A673 (cell line): ENCODE measurements at regions not wholly inside any gene's neighbourhood (a gene's known extent, or its start where the extent isn't known, plus 50 kb on each side); places are given as distances from the start of the nearest gene placed in this dataset.

Experiments used
- BruUV-seq: library from RNA; stranded (reverse); fragments of 400-500 nt; replicated peaks from 2 replicates; lab custom pipeline; 2021; lab: Mats Ljungman, UMichigan
- CTCF ChIA-PET: fragments of 300-600 bp; sonication (Branson Sonifier 250); formaldehyde crosslinking; loops from one replicate; lab custom pipeline; 2022; ENCODE audit warnings: antibody characterized with exemption; lab: Charles Lee
- POLR2A ChIA-PET: fragments of 300-600 bp; sonication (Branson Sonifier 250); formaldehyde crosslinking; loops from one replicate; lab custom pipeline; 2022; ENCODE audit warnings: antibody characterized with exemption; ENCODE audit not compliant: low non-redundant PET; lab: Charles Lee
- DNase-seq: peaks from one replicate; pipeline ENCODE4 v3.0.0-alpha.2; 2015; ENCODE audit warnings: low spot score
- H3K27ac ChIP-seq: fragments of 200-600 bp; sonication (generic); 2 replicates; pipeline ENCODE4 v1.5.1; 2016; ENCODE audit warnings: mixed run types, low read depth, mild to moderate bottlenecking, mixed read lengths, antibody characterized with exemption, low read length; ENCODE audit not compliant: poor library complexity, severe bottlenecking
- H3K27me3 ChIP-seq: fragments of 200-600 bp; sonication (generic); replicated peaks from 2 replicates; pipeline ENCODE4 v1.6.1; 2017; ENCODE audit warnings: mixed run types, low read depth, mild to moderate bottlenecking, mixed read lengths, antibody characterized with exemption, low read length; ENCODE audit not compliant: insufficient read depth, poor library complexity
- H3K36me3 ChIP-seq: fragments of 200-600 bp; sonication (generic); 2 replicates; pipeline ENCODE4 v1.6.1; 2016; ENCODE audit warnings: mixed run types, mild to moderate bottlenecking, mixed read lengths, antibody characterized with exemption, low read length; ENCODE audit not compliant: insufficient read depth, poor library complexity, severe bottlenecking
- H3K4me1 ChIP-seq: fragments of 200-600 bp; sonication (generic); 2 replicates; pipeline ENCODE4 v1.6.1; 2017; ENCODE audit warnings: mixed run types, mild to moderate bottlenecking, mixed read lengths, antibody characterized with exemption, low read length; ENCODE audit not compliant: insufficient read depth, poor library complexity, severe bottlenecking
- H3K4me3 ChIP-seq: fragments of 200-600 bp; sonication (generic); 2 replicates; pipeline ENCODE4 v1.5.1; 2016; ENCODE audit warnings: low read depth, mixed run types, mild to moderate bottlenecking, mixed read lengths, low read length; ENCODE audit not compliant: poor library complexity, severe bottlenecking
- H3K9me3 ChIP-seq: fragments of 200-600 bp; sonication (generic); 2 replicates; pipeline ENCODE4 v1.6.1; 2016; ENCODE audit warnings: mixed run types, low read depth, mild to moderate bottlenecking, mixed read lengths, antibody characterized with exemption, low read length; ENCODE audit not compliant: poor library complexity, severe bottlenecking
- EZH2 ChIP-seq: fragments of 200-600 bp; sonication (generic); IDR thresholded peaks from 2 replicates; pipeline ENCODE4 v1.6.1; 2017; ENCODE audit warnings: borderline replicate concordance, low read depth, mild to moderate bottlenecking, mixed read lengths, antibody characterized with exemption, low read length; ENCODE audit not compliant: poor library complexity, severe bottlenecking
- intact Hi-C: fragments of 100-400 bp; cut with micrococcal nuclease; formaldehyde crosslinking; loops from one replicate; pipeline ENCODE4 v1.10.0; 2022; ENCODE audit not compliant: unreplicated experiment
- TF ChIP-seq, protein P1 (sequence below): fragments of 300-800, 200-600 bp; sonication (generic); conservative IDR thresholded peaks from 2 replicates; pipeline ENCODE4 v1.5.1; 2017; ENCODE audit warnings: low read depth, mild to moderate bottlenecking, antibody characterized with exemption, low read length, moderate library complexity, mixed read lengths

DNA sequence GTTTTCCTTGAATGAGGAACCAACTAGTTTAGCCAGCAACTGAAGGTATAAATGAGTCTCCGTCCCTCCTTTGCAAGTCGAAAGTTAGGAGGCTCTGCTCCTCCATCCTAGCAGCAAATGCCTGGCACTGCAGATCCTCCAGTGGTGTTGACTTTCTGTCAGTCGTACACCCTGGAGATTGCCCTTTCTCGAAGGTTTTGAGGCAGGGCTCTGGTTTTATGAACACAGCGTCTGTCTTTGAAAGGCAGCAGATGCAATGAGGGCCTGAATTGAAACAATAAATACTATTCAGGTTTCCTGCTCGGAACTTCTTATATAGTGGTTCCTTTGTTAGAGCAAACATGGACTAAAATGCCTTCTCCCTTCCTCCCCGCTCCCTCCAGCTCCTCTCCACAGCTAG, 284.0 kb downstream of the TMEM38B start:
- no peak for TF ChIP-seq EZH2
- TF ChIP-seq, protein P1, sequence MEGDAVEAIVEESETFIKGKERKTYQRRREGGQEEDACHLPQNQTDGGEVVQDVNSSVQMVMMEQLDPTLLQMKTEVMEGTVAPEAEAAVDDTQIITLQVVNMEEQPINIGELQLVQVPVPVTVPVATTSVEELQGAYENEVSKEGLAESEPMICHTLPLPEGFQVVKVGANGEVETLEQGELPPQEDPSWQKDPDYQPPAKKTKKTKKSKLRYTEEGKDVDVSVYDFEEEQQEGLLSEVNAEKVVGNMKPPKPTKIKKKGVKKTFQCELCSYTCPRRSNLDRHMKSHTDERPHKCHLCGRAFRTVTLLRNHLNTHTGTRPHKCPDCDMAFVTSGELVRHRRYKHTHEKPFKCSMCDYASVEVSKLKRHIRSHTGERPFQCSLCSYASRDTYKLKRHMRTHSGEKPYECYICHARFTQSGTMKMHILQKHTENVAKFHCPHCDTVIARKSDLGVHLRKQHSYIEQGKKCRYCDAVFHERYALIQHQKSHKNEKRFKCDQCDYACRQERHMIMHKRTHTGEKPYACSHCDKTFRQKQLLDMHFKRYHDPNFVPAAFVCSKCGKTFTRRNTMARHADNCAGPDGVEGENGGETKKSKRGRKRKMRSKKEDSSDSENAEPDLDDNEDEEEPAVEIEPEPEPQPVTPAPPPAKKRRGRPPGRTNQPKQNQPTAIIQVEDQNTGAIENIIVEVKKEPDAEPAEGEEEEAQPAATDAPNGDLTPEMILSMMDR: no peak
- ChIA-PET POLR2A (no interaction called here), CTCF (no interaction called here)
- Histone ChIP-seq H3K36me3 (no peaks in the 10 kb centered on the region), H3K27ac (no peak overlapping the region), H3K9me3 (no peaks in the 10 kb centered on the region), H3K4me1 (no peaks in the 10 kb centered on the region), H3K4me3 (no peak overlapping the region), H3K27me3 (no peaks in the 10 kb centered on the region)
- DNase-seq: no peak
- intact Hi-C loops: no loop called here
- no TSS peak for BruUV-seq

DNA sequence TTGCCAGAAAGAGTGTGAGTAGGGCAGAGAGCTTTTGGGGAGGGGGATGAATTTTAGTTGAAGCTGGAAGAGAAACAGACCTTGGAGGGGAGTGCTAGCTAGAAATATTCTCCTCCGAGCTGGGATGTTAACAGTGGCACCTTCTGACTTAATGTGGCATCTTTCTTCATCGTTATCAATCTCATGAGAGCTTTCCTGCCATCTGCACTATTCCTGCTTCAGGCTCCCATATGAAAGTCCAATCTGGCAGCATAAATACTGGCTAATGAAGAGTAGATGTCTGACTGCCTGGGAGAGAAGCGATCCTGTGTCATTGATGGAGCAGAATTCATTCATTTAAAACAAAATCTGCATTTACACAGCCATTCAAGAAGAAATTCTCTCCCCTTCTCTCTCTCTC, 284.5 kb downstream of the TMEM38B start:
- H3K9me3 ChIP-seq: no peaks in the 10 kb centered on the region
- ChIA-PET POLR2A (no interaction called here), CTCF (no interaction called here)
- H3K36me3 ChIP-seq: no peaks in the 10 kb centered on the region
- DNase-seq: no peak
- H3K4me1 ChIP-seq: no peaks in the 10 kb centered on the region
- no peaks in the 10 kb centered on the region for H3K27me3 ChIP-seq
- H3K4me3 ChIP-seq: no peak overlapping the region
- intact Hi-C loops: no loop called here
- TF ChIP-seq, protein P1: no peak
- no peak for TF ChIP-seq EZH2
- no peak overlapping the region for H3K27ac ChIP-seq
- no TSS peak for BruUV-seq

DNA sequence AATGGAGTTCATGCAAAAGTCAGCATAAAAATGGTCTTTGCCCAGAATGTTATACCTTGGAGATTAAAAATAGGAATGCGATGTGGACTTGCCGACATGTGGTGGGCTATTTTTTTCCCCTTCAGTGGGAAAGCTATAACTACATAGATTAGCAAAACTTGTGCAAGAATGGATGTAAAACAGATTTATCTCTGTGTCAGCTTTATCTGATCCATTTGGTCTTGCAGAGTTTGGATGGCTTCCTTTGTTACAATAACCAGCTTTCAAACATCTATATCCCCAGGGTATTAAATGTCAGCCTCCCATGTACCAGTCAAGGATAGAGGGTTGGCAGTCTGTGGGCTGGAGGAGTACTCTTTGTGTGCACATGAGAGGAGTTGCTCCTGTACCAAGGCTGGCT, 284.9 kb downstream of the TMEM38B start:
- no peak for DNase-seq
- Histone ChIP-seq H3K36me3 (no peaks in the 10 kb centered on the region), H3K27ac (no peak overlapping the region), H3K4me3 (no peak overlapping the region), H3K27me3 (no peaks in the 10 kb centered on the region), H3K4me1 (no peaks in the 10 kb centered on the region), H3K9me3 (no peaks in the 10 kb centered on the region)
- TF ChIP-seq, protein P1: no peak
- no peak for TF ChIP-seq EZH2
- ChIA-PET CTCF (no interaction called here), POLR2A (no interaction called here)
- intact Hi-C loops: no loop called here
- no TSS peak for BruUV-seq
